ENCODE measurements at regions not wholly inside any gene's neighbourhood (a gene's known extent, or its start where the extent isn't known, plus 50 kb on each side); places are given as distances from the start of the nearest gene placed in this dataset.

- WGBS, 2 donors, result 86 to 91% methylated on average over 9 of the region's 9 CpGs
- H3K36me3 ChIP-seq, result no peaks in the 10 kb centered on the region
- peaks cover 0 to 11% (median 1%) of the 10 kb centered on the region in 4 donors for H3K9me3 ChIP-seq
- no peak overlapping the region for H3K27ac ChIP-seq
- peaks cover 0 to 17% of the 10 kb centered on the region in 2 donors for H3K27me3 ChIP-seq
- TF ChIP-seq CTCF (IDR thresholded peaks at IDR 0.05), result no peak
- no peak for DNase-seq (ENCODE audit: low spot score in 2 of 2)
- H3K4me3 ChIP-seq, result no peak overlapping the region
- peaks cover 0 to 20% (median 10%) of the 10 kb centered on the region in 4 donors for H3K4me1 ChIP-seq
Observed at GRCh38 chr19:33903489-33903850, 106.8 kb downstream of the KCTD15 start.

DNA sequence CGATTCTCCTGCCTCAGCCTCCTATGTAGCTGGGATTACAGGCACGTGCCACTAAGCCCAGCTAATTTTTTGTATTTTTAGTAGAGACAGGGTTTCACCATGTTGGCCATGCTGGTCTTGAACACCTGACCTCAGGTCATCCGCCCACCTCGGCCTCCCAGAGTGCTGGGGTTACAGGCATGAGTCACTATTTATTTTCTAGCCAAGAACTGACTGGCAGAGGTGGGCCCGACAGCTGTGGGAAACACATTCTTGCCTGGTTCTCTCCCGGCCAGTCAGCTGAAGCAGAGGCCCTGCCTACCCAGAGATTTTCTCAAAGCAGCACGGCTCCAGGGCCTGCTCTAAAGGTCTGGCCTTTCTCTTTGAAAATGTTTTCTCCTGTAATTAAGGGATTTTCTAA lies 108.0 kb downstream of the KCTD15 start:
- Histone ChIP-seq H3K27ac (no peak overlapping the region), H3K36me3 (no peaks in the 10 kb centered on the region), H3K4me1 (peaks cover 0 to 20% (median 10%) of the 10 kb centered on the region in 4 donors), H3K4me3 (no peak overlapping the region), H3K9me3 (no peaks in the 10 kb centered on the region), H3K27me3 (peaks cover 0 to 17% of the 10 kb centered on the region in 2 donors)
- TF ChIP-seq POLR2A (IDR thresholded peaks at IDR 0.05), result no peak
- TF ChIP-seq EP300 (IDR thresholded peaks at IDR 0.05), result no peak
- TF ChIP-seq CTCF (IDR thresholded peaks at IDR 0.05), result no peak
- 68 to 69% methylated on average over 7 of the region's 7 CpGs for WGBS, 2 donors
- DNase-seq (ENCODE audit: low spot score in 2 of 2), result no peak

GRCh38 chr19:33905473-33905936 lies 108.8 kb downstream of the KCTD15 start:
- Histone ChIP-seq H3K9me3 (no peaks in the 10 kb centered on the region), H3K4me3 (peak overlapping the region; percentile 23 to 62 (median 52)), H3K36me3 (no peaks in the 10 kb centered on the region), H3K27ac (peak overlapping the region in 3 of 4 donors; percentile 67 to 78 (median 74)), H3K27me3 (peaks cover 0 to 17% of the 10 kb centered on the region in 2 donors), H3K4me1 (peaks cover 0 to 20% (median 10%) of the 10 kb centered on the region in 4 donors)
- DNase-seq (ENCODE audit: low spot score in 2 of 2), result no peak
- 3 to 6% methylated on average over 21 to 26 of the region's 26 CpGs for WGBS, 2 donors
- TF ChIP-seq CTCF (IDR thresholded peaks at IDR 0.05) (no peak), POLR2A (IDR thresholded peaks at IDR 0.05) (no peak), EP300 (IDR thresholded peaks at IDR 0.05) (no peak)

DNA sequence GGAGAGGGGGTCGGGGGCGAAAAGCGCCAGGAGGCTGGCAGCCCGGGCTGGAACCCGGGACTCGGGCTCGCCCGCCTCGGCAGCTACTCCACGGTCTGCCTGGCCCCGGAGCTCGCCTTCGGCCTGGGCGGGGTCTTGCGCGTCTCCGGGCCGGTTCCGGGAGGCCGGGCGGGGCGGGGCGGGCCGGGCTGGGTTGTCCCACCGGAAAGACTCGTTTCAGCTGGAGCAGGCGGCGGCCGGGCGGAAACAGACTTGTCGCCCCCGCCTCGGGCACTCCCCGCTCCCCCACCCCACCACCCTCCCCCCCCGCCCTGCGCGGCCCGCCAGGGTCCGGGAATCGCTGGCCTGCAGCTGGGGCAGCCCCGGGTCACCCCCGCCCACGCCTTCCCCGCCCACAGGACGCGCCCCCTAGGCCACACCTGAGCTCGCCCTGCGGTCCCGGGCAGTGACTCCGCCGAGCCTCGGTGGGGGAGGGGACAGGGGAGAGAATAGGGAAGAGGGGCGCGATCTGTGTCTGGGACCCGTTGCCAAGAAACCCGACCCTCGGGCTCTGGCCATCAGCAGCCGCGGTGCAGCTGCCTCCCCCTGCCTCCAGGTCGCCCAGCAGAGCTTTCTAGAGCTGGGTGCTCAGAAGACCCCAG lies 109.4 kb downstream of the KCTD15 start:
- peak overlapping the region; percentile 23 to 62 (median 52) for H3K4me3 ChIP-seq
- H3K27ac ChIP-seq, result peak overlapping the region in 3 of 4 donors; percentile 67 to 78 (median 74)
- no peaks in the 10 kb centered on the region for H3K9me3 ChIP-seq
- H3K4me1 ChIP-seq, result peaks cover 0 to 20% (median 10%) of the 10 kb centered on the region in 4 donors
- no peak for TF ChIP-seq CTCF (IDR thresholded peaks at IDR 0.05)
- no peak for TF ChIP-seq POLR2A (IDR thresholded peaks at IDR 0.05)
- no peak for TF ChIP-seq EP300 (IDR thresholded peaks at IDR 0.05)
- H3K27me3 ChIP-seq, result peaks cover 0 to 17% of the 10 kb centered on the region in 2 donors
- 0 to 4% methylated on average over 15 to 16 of the region's 60 CpGs for WGBS, 2 donors
- no peaks in the 10 kb centered on the region for H3K36me3 ChIP-seq
- peak in 1 of 2 donors; percentile 23 for DNase-seq (ENCODE audit: low spot score in 2 of 2)

GRCh38 chr19:33906578-33907335 lies 110.1 kb downstream of the KCTD15 start:
- WGBS, 2 donors, result 18 to 20% methylated on average over 6 to 33 of the region's 59 CpGs
- no peak for DNase-seq (ENCODE audit: low spot score in 2 of 2)
- Histone ChIP-seq H3K4me1 (peaks cover 0 to 20% (median 10%) of the 10 kb centered on the region in 4 donors), H3K9me3 (no peaks in the 10 kb centered on the region), H3K36me3 (no peaks in the 10 kb centered on the region), H3K27ac (peak overlapping the region in 3 of 4 donors; percentile 67 to 78 (median 74)), H3K27me3 (peaks cover 0 to 17% of the 10 kb centered on the region in 2 donors), H3K4me3 (peak overlapping the region; percentile 23 to 62 (median 52))
- TF ChIP-seq CTCF (IDR thresholded peaks at IDR 0.05) (no peak), POLR2A (IDR thresholded peaks at IDR 0.05) (no peak), EP300 (IDR thresholded peaks at IDR 0.05) (no peak)
